K562 (cell line): ENCODE measurements at regions not wholly inside any gene's neighbourhood (a gene's known extent, or its start where the extent isn't known, plus 50 kb on each side); places are given as distances from the start of the nearest gene placed in this dataset.

Source experiments
- JUN ChIP-seq, 2 experiments: sonication (generic) in 1 of 2; formaldehyde crosslinking in 1 of 2; IDR thresholded peaks; 2 replicates each; pipeline versions ENCODE4 v1.6.1 to v1.8.0; 2012 to 2022; ENCODE audit warnings: borderline replicate concordance in 2 of 2, mild to moderate bottlenecking in 2 of 2, improper control_type of control experiment in 1 of 2, low read depth in 1 of 2, low read length in 1 of 2, missing genetic modification reagents in 1 of 2
- KDM1A ChIP-seq, 2 experiments: fragments of 450-650 bp; IDR thresholded peaks; 2 replicates each; pipeline ENCODE4 v1.6.1; 2016; ENCODE audit warnings: mild to moderate bottlenecking in 2 of 2
- MXI1 ChIP-seq: IDR thresholded peaks from 2 replicates; pipeline ENCODE4 v1.6.1; 2011; ENCODE audit warnings: low read depth, mild to moderate bottlenecking, improper control_type of control experiment, low read length
- POLR2A ChIP-seq: fragments of 450-650 bp; conservative IDR thresholded peaks from 2 replicates; pipeline ENCODE4 v1.6.1; 2016
- SP1 ChIP-seq: sonication (generic); formaldehyde crosslinking; IDR thresholded peaks from 2 replicates; pipeline ENCODE4 v1.8.1; 2022; ENCODE audit warnings: mild to moderate bottlenecking, missing genetic modification reagents
- TAF1 ChIP-seq: IDR thresholded peaks from 2 replicates; pipeline ENCODE4 v1.6.1; 2011; ENCODE audit warnings: mild to moderate bottlenecking, low read length, moderate library complexity; ENCODE audit not compliant: insufficient read depth, control insufficient read depth, severe bottlenecking; ENCODE audit errors: extremely low read depth
- U2AF2 ChIP-seq: fragments of 200-400 bp; formaldehyde crosslinking; optimal IDR thresholded peaks from 2 replicates; pipeline ENCODE3; 2017; ENCODE audit warnings: low read depth, mild to moderate bottlenecking, low read length
- XRCC5 ChIP-seq: fragments of 200-400 bp; formaldehyde crosslinking; IDR thresholded peaks from 2 replicates; pipeline ENCODE4 v1.6.1; 2017; ENCODE audit warnings: low read depth, mild to moderate bottlenecking, low read length

DNA sequence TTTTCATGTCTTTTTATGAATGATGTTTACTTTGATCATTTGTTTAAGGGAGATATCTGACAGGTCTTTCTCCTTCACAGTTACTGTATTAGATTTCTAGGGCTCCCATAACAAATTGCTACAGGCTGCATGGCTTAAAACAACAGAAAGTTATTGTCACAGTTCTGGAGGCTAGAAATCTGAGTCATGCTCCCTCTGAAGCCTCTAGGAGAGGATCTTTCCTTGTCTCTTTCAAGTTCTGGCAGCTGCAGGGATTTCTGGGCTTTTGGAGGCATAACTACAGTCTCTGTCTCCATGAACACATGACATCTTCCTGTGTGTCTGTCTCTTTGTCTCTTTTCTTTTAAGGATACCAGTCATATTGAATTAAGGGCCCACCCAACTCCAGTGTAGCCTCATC lies 557.3 kb upstream of the SEMA6A start:
- no peak for TF ChIP-seq XRCC5
- TF ChIP-seq JUN (IDR thresholded peaks at IDR 0.05; ENCODE audit: borderline replicate concordance, low read depth, low read length): no peak
- TF ChIP-seq JUN (CRISPR knock-in tag; IDR thresholded peaks at IDR 0.05; ENCODE audit: borderline replicate concordance): no peak
- TF ChIP-seq SP1 (CRISPR knock-in tag): no peak
- no peak for TF ChIP-seq POLR2A
- no peak for TF ChIP-seq MXI1
- TF ChIP-seq U2AF2: no peak
- TF ChIP-seq KDM1A (IDR thresholded peaks at IDR 0.05): no peak
- no peak for TF ChIP-seq TAF1
